Fibroblast of mammary gland (primary cell): ENCODE measurements at regions not wholly inside any gene's neighbourhood (a gene's known extent, or its start where the extent isn't known, plus 50 kb on each side); places are given as distances from the start of the nearest gene placed in this dataset.

Source experiments
- DNase-seq: peaks from one replicate; pipeline ENCODE4 v3.0.0-alpha.2; 2010; ENCODE audit warnings: low read depth
- H3K4me3 ChIP-seq: 2 replicates; pipeline ENCODE4 v1.5.1; 2011; ENCODE audit warnings: low read depth, mild to moderate bottlenecking, low read length, moderate library complexity; ENCODE audit not compliant: control insufficient read depth
- CTCF ChIP-seq: conservative IDR thresholded peaks from 2 replicates; pipeline ENCODE4 v1.5.1; 2011; ENCODE audit warnings: low read depth, low read length, inconsistent platforms; ENCODE audit not compliant: control insufficient read depth, insufficient read depth

GRCh38 chr3:59517388-59517787 is 467.6 kb upstream of the CFAP20DC start:
- DNase-seq, result no peak
- no peak overlapping the region for H3K4me3 ChIP-seq
- TF ChIP-seq CTCF, result no peak

- no peak overlapping the region for H3K4me3 ChIP-seq
- no peak for TF ChIP-seq CTCF
- no peak for DNase-seq
These were observed 466.1 kb upstream of the CFAP20DC start for GRCh38 chr3:59515966-59516365.

- no peak for TF ChIP-seq CTCF
- DNase-seq, result no peak
- no peak overlapping the region for H3K4me3 ChIP-seq
These were observed 465.1 kb upstream of the CFAP20DC start for GRCh38 chr3:59514865-59515482.

- no peak overlapping the region for H3K4me3 ChIP-seq
- no peak for DNase-seq
- no peak for TF ChIP-seq CTCF
These were observed 463.7 kb upstream of the CFAP20DC start for GRCh38 chr3:59513570-59513969.

GRCh38 chr3:59512066-59512465 is 462.2 kb upstream of the CFAP20DC start:
- no peak for TF ChIP-seq CTCF
- no peak overlapping the region for H3K4me3 ChIP-seq
- DNase-seq, result no peak

GRCh38 chr3:59510576-59510975 is 460.8 kb upstream of the CFAP20DC start:
- TF ChIP-seq CTCF, result no peak
- H3K4me3 ChIP-seq, result no peak overlapping the region
- DNase-seq, result peak; percentile 35

- no peak overlapping the region for H3K4me3 ChIP-seq
- TF ChIP-seq CTCF, result no peak
- DNase-seq, result no peak
These were observed 458.4 kb upstream of the CFAP20DC start for GRCh38 chr3:59508273-59508672.
